ENCODE measurements at regions not wholly inside any gene's neighbourhood (a gene's known extent, or its start where the extent isn't known, plus 50 kb on each side); places are given as distances from the start of the nearest gene placed in this dataset.
"Not testable (repeated sequence)": the region's sequence is repeated elsewhere in the genome, so short reads cannot be mapped to it uniquely, and the experiment has no call there.

- ATAC-seq (replicated peaks): no peak
- Mint-ChIP-seq H3K27ac (no peak overlapping the region), H3K9me3 (peaks cover 4% of the 10 kb centered on the region), H3K4me3 (no peak overlapping the region), H3K27me3 (peaks cover 8% of the 10 kb centered on the region), H3K4me1 (no peaks in the 10 kb centered on the region), H3K36me3 (ENCODE audit: low read depth) (no peaks in the 10 kb centered on the region)
Observed at GRCh38 chr3:17891139-17891856, 148.9 kb upstream of the TBC1D5 start.

DNA sequence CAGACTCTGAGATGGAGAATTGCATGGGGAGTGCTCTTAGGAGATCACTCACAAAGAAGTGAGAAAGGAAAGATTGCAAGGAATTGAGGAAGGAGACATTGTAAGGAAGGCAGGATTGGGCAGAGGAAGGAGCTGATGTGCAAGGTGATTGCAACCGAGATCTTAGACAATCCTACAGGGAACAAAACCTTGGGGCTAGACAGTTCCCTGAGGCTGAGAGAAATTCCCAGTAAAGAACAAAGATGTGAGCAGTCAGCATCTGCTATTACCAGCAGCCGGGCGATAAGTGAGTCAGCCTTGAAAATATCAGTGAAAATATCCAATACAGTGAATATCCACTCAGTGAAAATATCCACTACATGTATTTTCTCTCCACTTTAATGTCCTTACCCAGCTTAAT, 143.6 kb upstream of the TBC1D5 start:
- H3K36me3 Mint-ChIP-seq (ENCODE audit: low read depth): no peaks in the 10 kb centered on the region
- peaks cover 8% of the 10 kb centered on the region for H3K27me3 Mint-ChIP-seq
- H3K4me1 Mint-ChIP-seq: no peaks in the 10 kb centered on the region
- H3K4me3 Mint-ChIP-seq: no peak overlapping the region
- no peaks in the 10 kb centered on the region for H3K9me3 Mint-ChIP-seq
- ATAC-seq (replicated peaks): no peak
- no peak overlapping the region for H3K27ac Mint-ChIP-seq

DNA sequence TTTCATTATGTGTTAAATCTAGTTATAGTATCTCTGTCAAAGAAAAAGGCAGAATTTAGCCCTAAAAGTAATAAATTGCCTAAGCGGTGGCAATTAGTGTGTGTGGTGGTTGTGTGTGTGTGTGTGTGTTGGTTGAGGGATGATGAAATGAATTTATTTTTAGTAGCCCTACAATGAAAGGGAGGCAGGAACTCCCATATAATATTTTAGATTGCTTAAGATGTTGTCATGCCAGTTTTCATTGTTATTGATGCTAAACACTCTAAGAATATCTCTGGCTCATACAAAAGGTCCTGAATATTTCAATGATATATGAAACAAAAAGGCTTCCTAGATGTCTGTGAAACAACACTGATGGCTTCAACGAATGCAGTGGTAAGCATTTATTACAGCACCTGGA, 140.6 kb upstream of the TBC1D5 start:
- H3K27me3 Mint-ChIP-seq: peaks cover 4% of the 10 kb centered on the region
- no peak overlapping the region for H3K4me3 Mint-ChIP-seq
- no peak for ATAC-seq (replicated peaks)
- no peaks in the 10 kb centered on the region for H3K9me3 Mint-ChIP-seq
- no peaks in the 10 kb centered on the region for H3K4me1 Mint-ChIP-seq
- no peaks in the 10 kb centered on the region for H3K36me3 Mint-ChIP-seq (ENCODE audit: low read depth)
- H3K27ac Mint-ChIP-seq: no peak overlapping the region

- Mint-ChIP-seq H3K4me3 (no peak overlapping the region), H3K4me1 (no peaks in the 10 kb centered on the region), H3K27ac (no peak overlapping the region), H3K27me3 (peaks cover 12% of the 10 kb centered on the region), H3K36me3 (ENCODE audit: low read depth) (no peaks in the 10 kb centered on the region), H3K9me3 (no peaks in the 10 kb centered on the region)
- no peak for ATAC-seq (replicated peaks)
Observed at GRCh38 chr3:17877299-17877698, 134.9 kb upstream of the TBC1D5 start.

DNA sequence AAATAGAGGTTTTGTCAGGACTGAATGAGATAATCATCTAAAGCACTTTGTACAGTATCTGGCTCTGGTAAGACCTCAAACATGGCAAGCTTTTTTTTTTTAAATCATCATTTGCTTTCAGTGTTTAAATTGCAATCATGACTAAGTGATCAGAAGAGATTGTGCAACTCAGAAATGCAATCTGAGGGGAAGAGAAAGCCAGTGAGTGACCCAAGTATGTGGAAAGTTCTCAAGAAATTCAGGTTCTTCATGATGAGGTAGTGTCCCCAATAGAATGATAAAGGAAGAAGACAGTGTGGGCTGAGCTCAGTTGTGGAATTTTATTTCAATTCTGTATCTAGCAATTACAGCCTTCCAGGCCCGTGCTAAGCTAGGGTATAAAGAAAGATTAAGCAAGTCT, 132.2 kb upstream of the TBC1D5 start:
- Mint-ChIP-seq H3K36me3 (ENCODE audit: low read depth) (no peaks in the 10 kb centered on the region), H3K27ac (no peak overlapping the region), H3K4me3 (no peak overlapping the region), H3K4me1 (no peaks in the 10 kb centered on the region), H3K27me3 (peaks cover 14% of the 10 kb centered on the region), H3K9me3 (no peaks in the 10 kb centered on the region)
- ATAC-seq (replicated peaks): no peak

DNA sequence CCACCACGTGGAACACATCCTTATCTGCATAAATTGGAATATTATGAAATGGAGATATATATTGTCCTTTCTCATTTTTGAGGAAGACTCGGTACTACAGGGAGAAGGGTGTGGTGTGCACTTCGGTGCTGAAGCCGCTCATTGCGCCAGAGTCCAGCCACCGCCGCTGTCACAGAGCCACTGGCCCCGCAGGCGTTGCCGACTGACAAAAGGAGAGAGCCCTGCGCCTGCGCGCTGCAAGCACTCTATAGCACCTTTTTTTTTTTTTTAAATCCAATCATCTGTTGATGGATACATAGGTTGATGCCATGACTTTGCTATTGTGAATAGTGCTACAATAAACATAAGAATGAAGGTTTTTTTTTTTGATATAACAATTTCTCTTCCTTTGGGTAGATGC, 130.0 kb upstream of the TBC1D5 start:
- H3K27me3 Mint-ChIP-seq: peaks cover 14% of the 10 kb centered on the region
- ATAC-seq (replicated peaks): no peak
- H3K9me3 Mint-ChIP-seq: no peaks in the 10 kb centered on the region
- no peak overlapping the region for H3K4me3 Mint-ChIP-seq
- no peaks in the 10 kb centered on the region for H3K4me1 Mint-ChIP-seq
- H3K27ac Mint-ChIP-seq: no peak overlapping the region
- no peaks in the 10 kb centered on the region for H3K36me3 Mint-ChIP-seq (ENCODE audit: low read depth)

GRCh38 chr3:17865631-17866030, 123.2 kb upstream of the TBC1D5 start:
- Mint-ChIP-seq H3K4me3 (no peak overlapping the region), H3K36me3 (ENCODE audit: low read depth) (no peaks in the 10 kb centered on the region), H3K27ac (no peak overlapping the region), H3K9me3 (no peaks in the 10 kb centered on the region), H3K4me1 (no peaks in the 10 kb centered on the region), H3K27me3 (peaks cover 3% of the 10 kb centered on the region)
- ATAC-seq (replicated peaks): no peak

- Mint-ChIP-seq H3K4me3 (no peak overlapping the region), H3K27ac (no peak overlapping the region), H3K4me1 (no peaks in the 10 kb centered on the region), H3K9me3 (no peaks in the 10 kb centered on the region), H3K36me3 (ENCODE audit: low read depth) (no peaks in the 10 kb centered on the region), H3K27me3 (peaks cover 6% of the 10 kb centered on the region)
- no peak for ATAC-seq (replicated peaks)
Observed at GRCh38 chr3:17861476-17861875, 119.0 kb upstream of the TBC1D5 start.

- not testable (repeated sequence) for H3K4me3 Mint-ChIP-seq; H3K36me3 Mint-ChIP-seq (ENCODE audit: low read depth); H3K9me3 Mint-ChIP-seq; ATAC-seq (replicated peaks); H3K27me3 Mint-ChIP-seq; H3K27ac Mint-ChIP-seq; H3K4me1 Mint-ChIP-seq
Observed at GRCh38 chr3:17860840-17861471, 118.5 kb upstream of the TBC1D5 start.

GRCh38 chr3:17852217-17852616, 109.8 kb upstream of the TBC1D5 start:
- Mint-ChIP-seq H3K4me3 (no peak overlapping the region), H3K27me3 (peaks cover 11% of the 10 kb centered on the region), H3K9me3 (peaks cover 5% of the 10 kb centered on the region), H3K36me3 (ENCODE audit: low read depth) (no peaks in the 10 kb centered on the region), H3K4me1 (no peaks in the 10 kb centered on the region), H3K27ac (no peak overlapping the region)
- no peak for ATAC-seq (replicated peaks)

GRCh38 chr3:17850448-17850847, 108.0 kb upstream of the TBC1D5 start:
- no peaks in the 10 kb centered on the region for H3K36me3 Mint-ChIP-seq (ENCODE audit: low read depth)
- H3K27ac Mint-ChIP-seq: no peak overlapping the region
- H3K9me3 Mint-ChIP-seq: no peaks in the 10 kb centered on the region
- no peaks in the 10 kb centered on the region for H3K4me1 Mint-ChIP-seq
- H3K27me3 Mint-ChIP-seq: peaks cover 5% of the 10 kb centered on the region
- ATAC-seq (replicated peaks): no peak
- H3K4me3 Mint-ChIP-seq: no peak overlapping the region

DNA sequence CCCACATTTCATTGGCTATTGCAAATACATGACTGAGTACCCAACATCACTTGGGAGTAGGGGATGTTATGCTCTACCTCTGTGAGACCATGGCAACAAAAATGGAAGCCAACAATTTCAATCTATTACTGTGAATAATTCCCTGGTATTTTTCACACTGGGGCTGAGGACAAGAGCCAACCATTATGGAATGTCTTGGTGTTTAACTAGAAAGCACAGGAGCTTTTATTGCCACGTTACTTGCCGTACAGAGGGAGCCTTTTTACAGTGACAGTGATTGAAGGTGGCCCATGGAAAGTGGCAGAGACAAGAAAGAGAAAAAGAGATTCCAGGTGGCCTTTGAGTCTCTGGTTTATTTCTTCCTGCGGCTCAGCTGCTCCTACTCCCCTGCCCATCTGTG, 105.7 kb upstream of the TBC1D5 start:
- Mint-ChIP-seq H3K4me1 (no peaks in the 10 kb centered on the region), H3K27ac (no peak overlapping the region), H3K4me3 (no peak overlapping the region), H3K27me3 (peaks cover 5% of the 10 kb centered on the region), H3K36me3 (ENCODE audit: low read depth) (no peaks in the 10 kb centered on the region), H3K9me3 (no peaks in the 10 kb centered on the region)
- ATAC-seq (replicated peaks): no peak

DNA sequence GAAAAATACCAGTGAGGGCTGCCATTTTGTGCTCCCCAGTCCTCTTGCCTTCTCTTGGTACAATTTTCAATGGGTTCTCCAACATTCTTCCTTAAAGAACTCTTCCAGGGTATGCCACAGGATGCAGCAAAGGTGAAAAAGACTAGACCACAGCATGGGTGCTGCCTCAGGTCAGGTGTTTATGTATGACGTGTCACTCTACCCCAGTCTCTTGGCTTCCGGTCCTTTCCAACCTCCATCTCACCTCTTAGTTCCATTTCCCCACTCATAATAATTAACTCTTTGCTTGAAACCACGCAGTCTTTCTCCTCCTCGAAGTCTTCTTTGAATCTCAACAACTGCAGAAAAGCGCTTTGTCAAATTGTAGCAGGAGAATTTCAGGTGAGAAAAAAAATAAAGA, 104.7 kb upstream of the TBC1D5 start:
- no peak for ATAC-seq (replicated peaks)
- Mint-ChIP-seq H3K4me3 (no peak overlapping the region), H3K36me3 (ENCODE audit: low read depth) (no peaks in the 10 kb centered on the region), H3K9me3 (no peaks in the 10 kb centered on the region), H3K27me3 (peaks cover 5% of the 10 kb centered on the region), H3K27ac (no peak overlapping the region), H3K4me1 (no peaks in the 10 kb centered on the region)

DNA sequence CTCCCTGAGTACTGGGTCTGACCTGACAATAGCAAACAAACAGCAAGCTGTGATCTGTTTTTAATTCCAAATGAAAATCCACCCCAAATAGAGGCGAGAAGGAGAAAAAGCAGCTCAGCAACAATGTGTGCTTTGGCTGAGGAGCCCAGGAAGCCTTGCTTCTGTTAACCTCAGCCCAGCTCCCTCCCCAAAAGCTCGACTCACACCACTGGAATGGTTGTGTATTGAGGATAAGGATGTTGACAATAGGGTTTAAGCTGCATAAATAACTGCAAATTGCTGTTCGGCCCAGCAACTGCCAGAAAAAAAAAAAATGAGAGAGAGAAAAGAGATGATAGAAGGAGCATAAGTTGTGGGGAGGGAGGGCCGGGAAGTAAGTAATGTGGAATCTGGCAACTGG, 104.0 kb upstream of the TBC1D5 start:
- Mint-ChIP-seq H3K27me3 (peaks cover 5% of the 10 kb centered on the region), H3K27ac (no peak overlapping the region), H3K4me1 (no peaks in the 10 kb centered on the region), H3K4me3 (no peak overlapping the region), H3K9me3 (no peaks in the 10 kb centered on the region), H3K36me3 (ENCODE audit: low read depth) (no peaks in the 10 kb centered on the region)
- no peak for ATAC-seq (replicated peaks)

- Mint-ChIP-seq H3K36me3 (ENCODE audit: low read depth) (no peaks in the 10 kb centered on the region), H3K4me3 (no peak overlapping the region), H3K4me1 (no peaks in the 10 kb centered on the region), H3K9me3 (no peaks in the 10 kb centered on the region), H3K27me3 (peaks cover 5% of the 10 kb centered on the region), H3K27ac (no peak overlapping the region)
- no peak for ATAC-seq (replicated peaks)
Observed at GRCh38 chr3:17845026-17845812, 102.8 kb upstream of the TBC1D5 start.

Data from activated T-helper 17 cell treated with anti-CD3 and anti-CD28 coated beads, Interleukin-2, amount 50 U/mL, for 72 hours (primary cell).